OCI-M1 (cell line): ENCODE measurements at regions not wholly inside any gene's neighbourhood (a gene's known extent, or its start where the extent isn't known, plus 50 kb on each side); places are given as distances from the start of the nearest gene placed in this dataset.
A peak's percentile ranks its signal among the peaks of the same experiment; 100 is the strongest.

Source experiments
- DNase-seq: peaks from one replicate; lab custom pipeline; 2025; lab: John Stamatoyannopoulos, UW

DNA sequence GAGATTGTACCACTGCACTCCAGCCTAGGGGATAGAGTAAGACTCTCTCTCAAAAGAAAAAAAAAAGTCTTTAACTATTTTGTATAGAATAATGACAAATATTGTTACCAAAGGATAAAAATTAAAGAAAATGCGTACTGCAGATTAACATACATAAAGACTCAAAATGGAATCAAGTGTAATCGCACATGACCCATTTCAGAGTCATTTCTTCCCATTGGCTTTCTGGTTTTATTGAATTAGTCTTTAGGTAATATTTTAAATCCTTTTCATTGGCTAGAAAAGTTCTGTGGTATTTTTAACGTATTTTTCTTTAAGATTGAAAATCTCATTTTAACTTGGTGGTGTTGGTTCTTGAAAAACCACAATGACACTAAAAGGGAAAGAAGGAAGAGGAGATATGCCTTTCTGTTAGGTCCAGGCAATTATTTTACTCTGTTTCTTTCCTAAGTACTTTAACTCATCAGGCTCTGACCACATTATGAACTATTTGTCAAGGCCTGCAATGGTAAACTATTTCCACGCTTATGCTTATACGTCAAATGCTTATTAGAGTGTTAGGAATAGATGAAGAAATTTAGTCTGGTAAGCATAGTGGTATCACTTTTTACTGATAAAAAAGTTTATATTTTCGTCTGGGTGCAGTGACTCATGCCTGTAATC, 52.3 kb downstream of the PLEKHG1 start:
- no peak for DNase-seq

DNA sequence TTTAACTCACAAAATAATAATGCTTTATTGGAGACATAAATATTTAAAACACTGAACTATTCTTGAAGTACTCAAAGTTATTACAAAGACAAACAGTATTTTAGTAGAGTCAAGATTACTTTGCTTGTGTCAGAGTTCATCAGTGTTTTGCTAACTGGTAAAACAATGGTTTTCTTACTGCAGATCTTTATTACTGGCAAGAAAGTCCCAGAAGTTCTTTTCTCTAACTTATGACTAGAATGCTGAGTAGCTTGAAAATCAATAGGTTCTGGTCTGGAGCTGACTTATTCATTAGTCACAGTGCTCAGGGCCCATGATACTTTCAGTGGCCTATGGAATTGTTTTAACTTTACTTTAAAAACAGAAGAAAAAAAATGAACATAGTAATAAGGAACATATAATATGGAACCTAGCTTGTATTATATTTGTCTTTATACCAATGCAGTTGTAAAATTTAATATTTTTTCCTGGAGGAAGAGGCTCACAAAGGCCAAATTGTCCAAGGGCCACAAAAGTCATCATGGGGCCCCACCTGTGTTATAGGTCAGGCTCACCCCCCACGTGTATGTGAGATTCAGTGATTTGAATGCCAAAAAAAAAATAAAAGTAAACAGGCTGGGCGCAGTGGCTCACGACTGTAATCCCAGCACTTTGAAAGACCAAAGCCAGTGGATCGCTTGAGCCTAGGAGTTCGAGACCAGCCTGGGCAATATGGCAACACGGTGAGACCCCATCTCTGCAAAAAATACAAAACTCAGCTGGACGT, 53.3 kb downstream of the PLEKHG1 start:
- no peak for DNase-seq

DNA sequence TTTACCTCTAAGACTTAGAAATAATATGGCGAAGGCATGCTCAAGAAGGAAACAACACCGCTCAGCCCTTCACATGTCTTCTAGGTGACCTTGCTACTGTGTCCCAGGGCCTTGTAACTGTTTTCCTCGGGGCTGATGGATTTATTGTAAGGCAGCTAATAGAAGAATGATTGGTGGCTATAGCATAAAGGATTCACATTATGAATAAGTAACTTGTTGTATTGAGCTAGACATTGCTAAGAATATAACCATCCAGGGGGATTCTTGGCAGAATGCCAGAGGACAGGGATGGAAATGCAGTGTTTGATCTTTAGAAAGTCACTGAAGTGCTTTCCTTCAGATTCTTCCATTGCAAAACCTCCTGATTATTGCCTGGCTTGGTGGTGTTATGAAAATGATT, 54.9 kb downstream of the PLEKHG1 start:
- DNase-seq, result no peak

DNA sequence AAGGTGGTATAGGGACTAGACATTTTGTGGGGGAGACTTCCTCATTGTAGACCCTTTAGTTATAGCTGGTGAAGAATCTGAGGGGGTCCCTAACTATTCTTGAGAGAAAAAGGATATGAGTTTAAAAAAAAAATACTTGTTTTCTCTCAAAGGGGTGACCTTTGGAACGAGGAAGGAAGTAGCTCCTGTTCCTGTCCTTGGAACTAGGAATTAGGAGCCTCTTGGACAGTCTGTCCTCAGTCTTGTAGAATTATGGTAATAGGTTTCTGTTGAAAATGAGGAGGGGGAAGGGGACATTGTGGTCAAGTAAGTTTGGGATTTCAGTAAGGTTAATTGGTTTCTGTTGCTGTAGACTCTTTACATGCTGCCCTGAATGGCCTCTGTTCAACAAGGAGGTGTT, 56.5 kb downstream of the PLEKHG1 start:
- no peak for DNase-seq

DNA sequence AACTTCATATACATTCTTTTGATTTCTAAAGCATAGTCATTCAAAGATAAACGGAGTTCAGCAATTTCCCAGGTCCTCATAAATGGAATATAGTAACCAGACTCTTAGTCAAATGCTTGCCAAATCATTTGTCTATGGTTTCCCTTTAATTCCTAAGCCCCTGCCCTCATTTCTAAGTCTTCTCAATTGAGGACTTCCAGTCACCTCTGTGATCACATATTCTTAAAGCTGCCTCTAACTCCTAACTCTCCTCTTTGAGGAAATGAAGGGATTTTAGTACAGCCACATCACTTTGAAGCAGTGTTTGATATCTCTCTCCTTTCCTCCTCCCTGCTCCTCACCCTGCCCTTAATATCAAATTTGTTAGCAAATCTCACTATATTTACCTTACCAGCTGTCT, 58.7 kb downstream of the PLEKHG1 start:
- no peak for DNase-seq

DNA sequence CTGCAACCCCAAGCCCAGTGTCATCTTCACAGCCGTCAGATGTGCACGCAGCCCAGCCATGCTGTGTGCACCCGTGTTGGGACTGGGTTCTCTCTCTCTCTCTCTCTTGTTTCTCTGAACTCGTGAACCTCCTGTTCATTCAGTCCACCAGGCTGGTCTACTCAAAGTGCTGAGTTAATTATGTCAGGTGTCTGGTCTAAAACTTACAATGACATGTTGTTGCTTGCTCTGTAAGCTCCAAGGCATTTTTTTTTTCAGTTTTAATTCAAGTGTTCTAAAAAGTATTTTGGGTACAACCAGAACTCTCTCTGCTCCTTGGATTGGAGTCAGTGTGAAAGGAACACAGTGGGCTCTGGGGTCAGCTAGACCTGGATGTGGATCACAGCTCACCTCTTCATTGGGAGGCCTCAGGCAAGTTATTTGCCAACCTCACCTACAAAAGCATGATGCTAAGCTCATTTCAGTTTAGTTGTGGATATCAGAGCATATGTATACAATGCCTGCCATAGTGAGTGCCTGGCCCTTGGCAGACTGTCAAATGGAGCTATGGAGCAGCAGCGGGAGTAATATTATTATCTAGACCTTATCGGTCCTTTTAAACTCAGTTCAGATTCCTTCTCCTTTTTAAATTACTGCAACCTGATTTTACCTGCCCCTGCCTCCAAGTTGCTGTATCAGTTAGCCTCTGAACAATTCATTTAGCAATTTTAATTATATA, 59.5 kb downstream of the PLEKHG1 start:
- no peak for DNase-seq

DNA sequence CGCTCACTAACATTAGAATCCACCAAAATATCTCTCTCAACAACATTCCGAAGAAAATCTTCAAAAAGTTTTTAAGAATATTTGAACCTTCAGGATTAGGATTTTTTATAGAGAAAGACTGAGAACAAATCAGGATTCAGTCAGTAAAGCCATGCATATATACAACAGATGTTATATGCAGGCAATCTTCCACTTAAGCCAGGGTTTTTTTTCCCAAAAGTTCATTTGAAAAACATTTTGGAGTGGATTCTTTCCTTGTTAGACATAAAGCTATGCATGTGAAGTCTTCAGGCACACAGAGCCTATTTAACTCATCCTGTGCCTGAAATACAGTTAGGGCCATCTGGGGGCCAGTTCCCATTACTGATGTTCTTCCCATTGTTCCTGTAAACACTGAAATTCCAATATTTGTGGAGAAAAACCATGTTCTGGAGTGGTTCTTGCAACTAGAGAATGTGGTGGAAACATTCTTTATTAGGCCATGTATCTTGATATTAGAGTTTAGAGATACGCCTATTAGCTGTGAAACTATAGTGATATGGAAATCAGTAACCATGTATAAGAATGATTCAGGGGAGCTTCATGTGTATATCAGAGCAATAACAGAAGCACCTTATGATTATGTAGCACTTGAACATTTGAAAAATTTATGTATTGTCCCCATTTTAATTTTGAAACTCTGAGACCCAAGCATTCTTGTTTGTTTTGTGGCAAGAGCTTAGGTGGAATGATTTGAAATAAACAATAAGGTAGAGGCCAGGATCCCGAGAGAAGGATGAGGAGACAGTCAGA, 61.7 kb downstream of the PLEKHG1 start:
- DNase-seq, result no peak

DNA sequence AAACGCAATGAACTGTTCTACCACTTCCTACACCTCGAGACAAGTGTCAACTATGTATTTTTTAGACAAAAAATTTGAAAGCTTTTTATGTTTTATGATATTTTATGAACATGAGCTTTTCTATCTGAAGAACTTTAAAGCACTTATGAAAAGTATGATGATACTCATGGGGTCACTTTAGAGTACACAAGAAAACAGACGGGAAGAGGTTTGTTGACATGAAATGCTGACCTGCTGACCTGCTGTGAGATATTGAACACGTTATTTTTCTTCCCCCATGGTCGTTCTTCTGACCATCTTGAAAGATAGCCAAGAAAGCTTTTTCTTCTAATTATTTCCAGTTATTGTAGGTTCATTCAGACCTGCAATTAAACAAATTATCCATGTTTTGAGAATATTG, 63.1 kb downstream of the PLEKHG1 start:
- no peak for DNase-seq

DNA sequence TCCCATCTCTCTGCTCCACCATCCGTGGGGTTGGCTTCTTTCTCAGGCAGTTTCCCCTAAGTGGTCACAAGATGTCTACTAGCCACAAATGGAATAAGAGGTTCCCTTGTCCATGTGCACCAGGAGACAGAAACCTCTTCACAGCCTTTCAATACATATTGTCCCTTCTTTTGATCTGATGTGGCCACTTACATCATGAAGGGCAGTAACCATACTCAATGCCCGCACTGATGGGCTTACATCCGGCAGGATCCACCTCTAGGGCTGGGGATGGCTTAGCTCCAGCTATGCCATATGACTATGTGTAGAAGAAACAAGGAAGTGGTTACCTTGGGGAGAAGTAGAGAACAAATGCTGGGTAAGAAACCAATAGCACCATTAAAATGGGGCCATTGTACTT, 64.4 kb downstream of the PLEKHG1 start:
- DNase-seq, result no peak

DNA sequence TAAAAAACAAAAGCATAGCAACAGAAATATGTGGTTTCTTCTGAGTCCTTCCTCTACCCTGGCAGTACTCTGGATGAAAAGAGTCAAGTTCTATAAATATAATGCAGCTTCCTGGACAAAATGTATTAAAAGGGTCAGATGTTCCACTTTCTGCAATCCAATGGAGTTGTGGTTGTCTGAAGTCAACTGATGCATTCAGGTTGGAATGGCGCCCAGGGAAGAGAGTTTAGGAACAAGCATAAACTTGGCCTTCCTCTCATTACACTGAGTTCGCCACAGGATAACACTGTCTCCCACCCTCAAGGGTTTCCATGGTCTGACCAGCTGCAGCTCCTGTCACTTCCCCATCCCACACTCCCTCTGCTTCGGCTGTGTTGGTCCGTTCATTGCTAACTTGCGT, 66.4 kb downstream of the PLEKHG1 start:
- no peak for DNase-seq

DNA sequence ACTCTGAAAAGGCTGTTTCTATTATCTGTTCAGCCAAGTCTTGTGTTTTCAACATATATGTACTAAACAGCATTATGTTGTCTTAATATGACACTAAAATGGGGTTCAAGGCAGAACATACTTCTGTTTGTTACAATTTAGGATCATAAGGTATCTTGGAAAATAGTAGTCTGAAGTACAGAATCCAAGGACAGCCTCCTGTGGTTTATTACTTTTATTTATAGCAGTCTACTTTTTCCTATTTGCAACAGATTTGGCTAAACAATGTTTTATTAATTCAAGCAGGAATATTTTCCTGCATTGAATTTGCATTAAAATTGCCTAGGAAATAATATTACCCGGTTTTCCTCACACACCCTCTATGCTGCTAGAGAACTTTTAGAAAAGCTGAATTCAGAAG, 67.7 kb downstream of the PLEKHG1 start:
- DNase-seq, result no peak

DNA sequence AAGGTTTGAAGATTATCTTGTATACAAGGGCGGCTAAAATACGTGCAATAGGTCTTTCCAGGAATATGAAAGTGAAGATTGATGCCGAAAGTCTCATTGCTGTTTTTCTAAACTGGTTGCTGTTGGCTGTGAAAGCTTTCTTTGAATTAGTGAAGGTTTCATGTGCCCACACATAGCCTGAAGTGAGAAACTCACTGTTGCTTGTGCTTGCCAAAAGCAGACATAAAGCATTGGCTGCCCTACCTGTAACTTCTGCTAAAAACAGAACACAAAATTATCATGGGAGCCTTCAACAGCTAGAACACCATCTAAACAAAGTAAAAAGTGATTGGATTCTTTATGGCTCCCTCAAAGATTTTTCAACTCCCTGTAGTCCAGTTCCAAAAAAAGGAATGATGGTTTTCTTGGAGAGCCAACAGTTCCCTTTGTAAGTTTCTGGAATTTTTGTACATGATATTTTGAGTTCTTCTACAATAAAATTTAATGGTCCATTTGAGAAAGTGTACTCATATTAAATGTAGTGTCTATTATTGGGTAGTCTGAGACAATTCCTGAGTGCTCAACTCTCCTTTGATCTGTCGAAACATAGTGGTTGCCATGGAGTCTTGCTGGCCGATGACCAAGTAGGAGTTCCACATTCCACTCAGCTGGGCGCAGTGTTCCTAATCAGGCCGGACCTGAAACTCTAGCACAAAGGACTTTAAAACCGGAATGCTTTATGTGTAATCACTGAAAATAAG, 68.5 kb downstream of the PLEKHG1 start:
- DNase-seq, result peak; percentile 63

DNA sequence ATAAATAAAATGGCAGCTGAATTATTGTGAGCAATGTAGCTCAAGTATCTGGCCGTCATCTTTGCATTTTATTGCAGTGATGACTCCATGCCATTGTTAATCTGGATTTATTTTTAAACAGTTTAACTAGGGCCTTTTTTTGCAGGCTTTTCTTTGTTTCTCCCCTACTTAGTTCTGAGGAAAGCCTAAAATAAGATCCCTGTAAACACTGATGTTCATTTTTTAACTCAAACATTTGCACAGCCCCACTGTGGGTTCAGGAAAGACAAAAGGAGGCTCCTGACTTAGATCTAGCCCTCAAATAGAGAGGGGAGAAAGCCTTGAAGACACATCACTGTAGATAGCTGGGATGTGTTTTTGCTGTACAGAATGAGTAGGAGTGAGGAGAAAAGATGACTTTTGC, 69.2 kb downstream of the PLEKHG1 start:
- DNase-seq, result no peak

DNA sequence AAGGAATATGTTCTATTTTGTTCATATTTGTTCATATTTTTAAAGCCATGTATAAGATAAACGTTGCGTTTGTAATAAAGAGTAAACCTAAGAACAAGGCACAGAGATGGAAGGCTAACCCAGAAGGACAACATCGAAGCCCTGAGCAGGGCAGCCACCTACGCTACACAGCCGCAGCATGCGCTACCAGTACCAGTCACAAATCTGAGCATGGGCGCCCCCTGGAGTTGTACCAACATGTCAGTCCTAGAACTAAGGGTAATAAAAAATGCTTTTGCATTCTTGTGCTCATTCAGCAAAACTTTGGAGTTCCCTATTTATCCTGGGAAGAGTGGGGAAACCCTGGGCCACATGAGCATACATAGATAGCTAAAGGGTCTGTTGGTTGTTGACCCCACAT, 70.6 kb downstream of the PLEKHG1 start:
- DNase-seq, result no peak

DNA sequence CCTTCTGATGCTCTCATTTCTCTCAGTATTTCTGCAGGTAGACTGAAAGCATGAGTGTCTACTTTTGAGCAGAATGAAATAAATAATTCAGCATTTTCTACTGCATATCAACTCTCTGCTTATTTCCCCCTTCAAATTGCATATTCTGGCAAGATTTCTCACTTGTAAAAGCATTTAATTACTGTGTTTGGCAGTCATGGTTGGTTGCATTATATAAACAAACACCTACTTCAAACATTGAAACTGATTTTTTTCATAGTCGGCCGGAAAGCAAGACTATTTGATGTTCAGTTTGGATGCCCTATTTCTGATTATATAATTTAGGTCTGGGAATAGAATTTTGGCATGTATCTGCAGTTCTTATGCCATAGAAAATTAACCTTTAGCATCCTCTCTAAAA, 73.1 kb downstream of the PLEKHG1 start:
- DNase-seq, result no peak

DNA sequence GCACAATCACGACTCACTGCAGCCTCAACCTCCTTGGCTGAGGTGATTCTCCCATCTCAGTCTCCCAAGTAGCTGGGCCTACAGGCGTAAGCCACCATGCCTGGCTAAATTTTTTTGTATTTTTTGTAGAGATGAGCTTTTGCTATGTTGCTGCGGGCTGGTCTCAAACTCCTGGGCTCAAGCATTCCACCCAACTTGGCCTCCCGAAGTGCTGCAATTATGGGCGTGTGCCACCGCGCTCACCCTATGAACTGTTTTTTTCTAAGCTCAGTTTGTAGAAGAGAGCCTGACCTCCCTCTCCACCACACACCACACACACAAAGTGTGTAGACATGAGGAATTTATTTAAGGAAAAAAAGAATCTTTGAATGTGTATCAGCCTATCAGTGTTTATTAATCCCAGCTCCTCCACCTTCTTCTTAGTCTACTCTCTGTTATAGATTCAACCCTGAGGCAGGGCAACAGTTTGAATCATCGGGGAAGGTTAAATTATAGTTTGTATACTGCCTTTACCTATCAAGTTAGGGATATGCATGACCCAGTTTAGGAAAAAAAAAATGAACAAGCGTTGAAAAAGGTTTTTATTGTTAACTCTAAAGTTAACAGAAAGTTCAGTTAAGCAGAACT, 74.1 kb downstream of the PLEKHG1 start:
- no peak for DNase-seq

DNA sequence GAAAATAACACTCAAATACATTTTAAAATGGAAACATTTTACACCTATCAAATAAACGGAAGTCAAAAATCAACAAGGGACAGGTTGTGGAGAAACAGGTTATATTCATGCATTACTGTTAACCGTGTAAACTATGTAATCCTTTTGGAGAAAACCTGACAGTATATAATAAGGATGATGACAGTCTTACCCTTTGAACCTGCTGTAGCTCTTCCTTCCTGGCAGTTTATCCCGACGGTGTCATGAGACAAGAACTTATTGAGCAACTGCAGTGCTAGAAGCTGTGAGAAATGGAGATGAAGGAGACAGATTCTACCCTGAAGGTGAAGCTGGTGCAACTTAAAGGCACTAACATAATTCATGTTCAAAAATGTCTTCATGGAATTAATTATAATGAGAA, 76.7 kb downstream of the PLEKHG1 start:
- no peak for DNase-seq

DNA sequence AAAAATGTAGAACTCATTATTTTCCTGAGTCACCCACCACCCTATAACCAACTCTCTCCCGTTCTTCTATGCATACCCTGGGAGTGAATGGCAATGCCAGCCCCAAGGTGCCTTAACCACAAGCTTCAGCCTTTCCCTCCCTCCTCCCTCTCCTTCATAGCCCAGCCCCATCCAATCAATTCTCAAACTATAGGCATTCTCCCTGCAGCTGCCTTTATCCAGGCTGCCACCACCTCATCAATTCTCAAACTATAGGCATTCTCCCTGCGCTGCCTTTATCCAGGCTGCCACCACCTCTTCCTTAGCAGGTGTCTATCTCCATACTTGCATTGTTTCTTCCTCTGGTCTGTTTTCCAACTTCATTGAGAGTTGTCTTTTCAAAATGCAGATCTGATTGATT, 77.1 kb downstream of the PLEKHG1 start:
- DNase-seq, result no peak

DNA sequence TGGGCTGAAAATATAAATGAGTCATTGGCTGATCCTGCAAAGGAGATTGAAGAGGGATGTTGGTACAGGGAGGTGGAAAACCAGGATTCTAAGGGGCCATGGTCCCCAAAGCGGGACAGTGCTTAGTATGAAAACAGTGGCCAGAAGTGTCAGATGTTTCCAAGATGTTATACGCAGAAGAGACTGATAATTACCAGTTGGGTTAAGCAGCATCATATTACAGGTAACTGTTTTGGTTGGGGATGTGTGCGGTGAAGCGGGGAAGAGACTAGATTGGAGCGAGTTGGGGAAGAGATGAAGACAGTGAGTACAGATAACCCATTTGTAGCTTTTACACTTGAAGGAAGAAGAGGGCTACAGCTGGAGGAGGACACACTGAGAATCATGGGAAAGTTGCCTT, 80.8 kb downstream of the PLEKHG1 start:
- no peak for DNase-seq

DNA sequence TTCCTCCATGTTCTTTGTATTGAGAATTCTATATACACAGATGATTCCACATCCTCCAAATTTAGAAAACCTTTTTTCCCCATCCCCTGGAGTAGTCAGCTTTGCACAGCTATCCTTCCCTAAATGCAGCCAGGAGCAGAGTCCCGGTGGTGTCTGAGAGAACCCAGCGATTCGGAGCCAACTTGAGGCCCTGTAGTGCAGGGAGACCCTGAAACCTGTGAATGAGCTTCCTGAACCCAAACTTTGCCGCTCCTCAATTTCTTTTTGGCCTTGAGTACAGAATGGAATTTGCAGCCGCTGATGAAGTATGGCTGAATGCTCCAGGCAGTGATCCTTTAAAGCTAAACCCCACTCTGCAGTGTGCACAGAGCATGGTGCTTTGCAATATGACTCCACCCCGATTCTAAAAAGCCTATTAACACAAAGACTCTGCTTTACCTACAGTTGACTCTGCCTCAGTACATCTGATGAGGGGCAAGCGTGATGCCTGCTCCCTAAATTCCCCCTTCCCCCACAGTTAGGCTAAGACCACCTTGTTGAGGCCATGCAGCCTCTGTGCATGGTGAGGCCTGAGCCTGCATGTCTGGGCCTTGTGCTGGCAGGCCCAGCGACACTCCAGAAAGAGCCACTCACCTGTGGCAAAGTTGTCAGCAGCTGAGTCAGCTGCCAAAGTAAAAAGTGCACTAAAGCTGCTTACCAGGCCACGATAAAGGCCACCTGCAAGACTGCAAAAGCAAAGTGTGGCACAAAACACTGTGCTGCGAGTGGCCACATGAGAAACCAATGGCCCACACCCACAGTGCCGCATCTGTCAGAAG, 82.1 kb downstream of the PLEKHG1 start:
- DNase-seq, result no peak
